ENCODE measurements at regions not wholly inside any gene's neighbourhood (a gene's known extent, or its start where the extent isn't known, plus 50 kb on each side); places are given as distances from the start of the nearest gene placed in this dataset.

GRCh38 chr15:91599261-91599660 is 254.2 kb upstream of the SLCO3A1 start:
- no peak for TF ChIP-seq CTCF (conservative IDR thresholded peaks at IDR 0.05; ENCODE audit: low read depth in 2 of 2)
- no peak for TF ChIP-seq EZH2 (IDR thresholded peaks at IDR 0.05; ENCODE audit: low read depth, unreplicated experiment)
- TF ChIP-seq EZH2phosphoT487 (IDR thresholded peaks at IDR 0.05; ENCODE audit: unreplicated experiment): no peak
- TF ChIP-seq, protein P1, sequence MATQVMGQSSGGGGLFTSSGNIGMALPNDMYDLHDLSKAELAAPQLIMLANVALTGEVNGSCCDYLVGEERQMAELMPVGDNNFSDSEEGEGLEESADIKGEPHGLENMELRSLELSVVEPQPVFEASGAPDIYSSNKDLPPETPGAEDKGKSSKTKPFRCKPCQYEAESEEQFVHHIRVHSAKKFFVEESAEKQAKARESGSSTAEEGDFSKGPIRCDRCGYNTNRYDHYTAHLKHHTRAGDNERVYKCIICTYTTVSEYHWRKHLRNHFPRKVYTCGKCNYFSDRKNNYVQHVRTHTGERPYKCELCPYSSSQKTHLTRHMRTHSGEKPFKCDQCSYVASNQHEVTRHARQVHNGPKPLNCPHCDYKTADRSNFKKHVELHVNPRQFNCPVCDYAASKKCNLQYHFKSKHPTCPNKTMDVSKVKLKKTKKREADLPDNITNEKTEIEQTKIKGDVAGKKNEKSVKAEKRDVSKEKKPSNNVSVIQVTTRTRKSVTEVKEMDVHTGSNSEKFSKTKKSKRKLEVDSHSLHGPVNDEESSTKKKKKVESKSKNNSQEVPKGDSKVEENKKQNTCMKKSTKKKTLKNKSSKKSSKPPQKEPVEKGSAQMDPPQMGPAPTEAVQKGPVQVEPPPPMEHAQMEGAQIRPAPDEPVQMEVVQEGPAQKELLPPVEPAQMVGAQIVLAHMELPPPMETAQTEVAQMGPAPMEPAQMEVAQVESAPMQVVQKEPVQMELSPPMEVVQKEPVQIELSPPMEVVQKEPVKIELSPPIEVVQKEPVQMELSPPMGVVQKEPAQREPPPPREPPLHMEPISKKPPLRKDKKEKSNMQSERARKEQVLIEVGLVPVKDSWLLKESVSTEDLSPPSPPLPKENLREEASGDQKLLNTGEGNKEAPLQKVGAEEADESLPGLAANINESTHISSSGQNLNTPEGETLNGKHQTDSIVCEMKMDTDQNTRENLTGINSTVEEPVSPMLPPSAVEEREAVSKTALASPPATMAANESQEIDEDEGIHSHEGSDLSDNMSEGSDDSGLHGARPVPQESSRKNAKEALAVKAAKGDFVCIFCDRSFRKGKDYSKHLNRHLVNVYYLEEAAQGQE (IDR thresholded peaks at IDR 0.05; ENCODE audit: unreplicated experiment): no peak
